DMS53 treated with DMSO at 0.1 percent for 48 hours (cell line): ENCODE measurements at regions not wholly inside any gene's neighbourhood (a gene's known extent, or its start where the extent isn't known, plus 50 kb on each side); places are given as distances from the start of the nearest gene placed in this dataset.
"Not testable (repeated sequence)": the region's sequence is repeated elsewhere in the genome, so short reads cannot be mapped to it uniquely, and the experiment has no call there.

Experiments
- DNase-seq: peaks from one replicate; lab custom pipeline; 2025; ENCODE audit not compliant: unreplicated experiment; lab: John Stamatoyannopoulos, UW

GRCh38 chr4:89506866-89507491 is 199.4 kb upstream of the GPRIN3 start:
- no peak for DNase-seq

- DNase-seq = no peak
Observed at GRCh38 chr4:89502581-89502980, 195.0 kb upstream of the GPRIN3 start.

DNA sequence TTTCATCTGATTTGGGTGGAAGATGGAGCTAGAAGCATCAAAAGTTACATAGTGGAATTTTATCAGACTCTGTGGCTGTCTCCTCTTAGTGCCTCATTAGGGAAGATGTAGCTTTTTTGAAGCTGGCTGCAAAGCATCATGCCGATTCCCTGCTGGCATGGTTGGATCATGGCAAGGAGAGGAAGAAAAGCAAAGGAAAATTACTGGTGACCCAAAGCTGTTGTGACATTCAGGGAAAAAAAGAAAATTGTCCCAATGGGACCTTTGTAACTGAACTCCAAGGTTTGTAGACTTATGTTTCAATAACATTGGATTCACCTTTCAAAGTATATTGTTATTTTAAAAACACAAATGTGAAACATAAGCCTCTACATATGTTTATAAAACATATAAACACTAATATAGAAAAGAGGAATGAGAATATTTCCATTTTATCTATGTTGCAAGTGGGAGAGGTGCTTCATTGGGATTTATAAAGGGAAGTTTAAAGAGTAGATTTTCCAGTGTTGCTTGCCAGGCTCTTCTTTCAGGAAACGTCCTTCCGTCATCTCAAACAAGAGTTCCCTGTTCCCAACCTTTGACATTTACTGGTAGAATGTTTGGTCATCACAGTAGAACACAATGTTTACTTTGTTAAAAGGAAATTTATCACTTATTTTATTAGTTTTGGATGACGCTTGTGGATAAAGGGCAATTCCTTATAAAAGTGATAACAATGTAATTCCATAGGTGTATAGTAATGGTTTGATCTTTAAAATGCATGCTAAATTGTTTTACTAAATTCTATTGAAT is 190.1 kb upstream of the GPRIN3 start:
- no peak for DNase-seq

- DNase-seq = no peak
Observed at GRCh38 chr4:89496851-89497250, 189.3 kb upstream of the GPRIN3 start.

DNA sequence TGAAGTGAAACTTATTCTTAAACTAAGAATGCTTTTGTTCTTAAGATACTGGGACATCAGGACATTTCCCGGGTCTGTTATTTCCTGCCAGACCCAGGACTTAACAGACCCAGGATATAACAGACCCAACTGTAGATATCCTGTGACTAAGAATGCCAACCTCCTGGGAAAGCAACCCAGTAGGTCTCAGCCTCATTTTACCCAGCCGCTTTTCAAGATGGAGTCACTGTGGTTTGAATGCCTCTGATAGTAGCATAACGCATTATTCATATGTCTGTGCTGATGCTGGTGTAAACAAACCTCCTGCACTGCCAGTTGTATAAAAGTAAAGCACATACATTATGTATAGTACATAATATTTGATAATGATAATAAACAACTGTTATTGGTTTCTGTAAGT is 185.8 kb upstream of the GPRIN3 start:
- DNase-seq = no peak

DNA sequence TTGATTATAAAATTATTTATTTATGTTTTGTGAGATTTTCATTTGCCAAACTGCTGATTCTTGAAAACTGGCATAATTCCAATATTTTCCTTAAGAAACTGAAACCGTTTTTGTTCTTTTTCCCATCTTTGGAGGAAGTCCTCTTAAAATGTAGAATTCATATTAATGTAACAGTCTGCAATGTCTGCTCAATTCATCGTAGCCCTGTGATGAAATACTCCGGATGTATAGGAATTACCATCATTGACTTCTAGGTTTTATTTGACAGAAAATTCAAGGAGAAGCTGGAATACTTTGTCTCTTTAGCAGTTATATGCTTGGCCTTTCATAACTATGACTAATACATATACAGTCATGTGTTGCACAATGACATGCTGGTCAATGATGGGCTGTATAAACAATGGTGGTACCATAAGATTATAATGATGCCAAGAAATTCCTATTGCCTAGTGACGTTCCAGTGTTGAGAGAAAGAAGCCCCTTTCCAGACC is 185.0 kb upstream of the GPRIN3 start:
- no peak for DNase-seq

DNA sequence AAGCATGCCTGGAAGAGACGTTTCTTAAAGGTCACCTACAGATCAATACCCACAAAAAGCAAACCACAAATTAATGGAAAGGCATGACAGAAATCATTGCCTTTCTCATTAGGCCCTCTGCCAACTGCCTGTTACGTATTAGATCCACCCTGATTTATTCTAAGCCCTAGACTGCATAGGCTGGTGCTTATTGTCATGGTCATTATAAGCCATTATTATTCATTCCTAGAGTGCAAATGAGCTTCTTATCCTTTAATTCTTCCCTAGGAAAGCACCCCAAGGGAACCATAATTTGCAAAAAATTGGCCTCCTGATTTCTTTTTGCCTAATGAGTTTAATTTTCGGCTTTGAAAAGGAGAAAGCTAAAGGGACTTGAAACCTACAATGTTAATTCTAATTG is 184.2 kb upstream of the GPRIN3 start:
- no peak for DNase-seq

- DNase-seq = not testable (repeated sequence)
Observed at GRCh38 chr4:89489921-89490431, 182.4 kb upstream of the GPRIN3 start.

GRCh38 chr4:89489338-89489771 is 181.8 kb upstream of the GPRIN3 start:
- no peak for DNase-seq

DNA sequence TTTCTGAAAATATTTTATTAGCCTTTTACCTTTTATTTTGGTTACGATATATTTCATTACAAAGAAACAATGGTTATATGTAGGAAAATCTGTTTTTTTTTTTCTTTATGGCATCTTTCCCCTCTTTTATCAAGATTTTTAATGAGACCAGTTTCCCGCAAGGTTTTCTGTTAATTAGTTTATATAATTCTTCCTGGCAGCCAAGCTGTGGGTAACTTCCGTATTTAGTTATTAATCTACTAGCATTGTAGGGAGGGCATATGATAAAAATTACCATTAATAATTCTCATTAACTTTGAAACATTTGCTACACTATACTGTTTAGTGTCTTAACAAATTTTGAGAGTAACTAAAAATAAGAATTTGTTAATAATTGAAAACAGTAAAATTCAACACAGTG is 181.1 kb upstream of the GPRIN3 start:
- no peak for DNase-seq

GRCh38 chr4:89486673-89487072 is 179.1 kb upstream of the GPRIN3 start:
- DNase-seq = no peak

GRCh38 chr4:89486042-89486441 is 178.4 kb upstream of the GPRIN3 start:
- DNase-seq = no peak

DNA sequence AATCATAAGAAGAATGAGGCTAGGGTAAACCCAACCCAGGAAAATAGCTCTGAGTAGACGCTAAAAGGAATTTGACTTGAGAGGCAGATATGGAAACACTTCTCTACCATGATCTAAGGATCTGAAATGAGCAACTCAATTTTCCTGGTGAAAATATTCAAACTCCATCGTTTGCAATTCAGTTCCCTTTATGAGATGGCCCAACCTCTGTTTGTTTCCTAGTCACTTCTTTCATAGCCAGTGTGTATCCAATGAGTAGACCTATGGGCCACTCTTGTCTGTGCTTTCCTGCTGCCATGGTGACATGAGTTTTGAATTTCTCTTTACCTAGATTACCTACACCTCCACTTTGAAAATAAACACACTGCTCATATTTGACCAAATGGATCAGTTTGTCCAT is 176.2 kb upstream of the GPRIN3 start:
- no peak for DNase-seq

DNA sequence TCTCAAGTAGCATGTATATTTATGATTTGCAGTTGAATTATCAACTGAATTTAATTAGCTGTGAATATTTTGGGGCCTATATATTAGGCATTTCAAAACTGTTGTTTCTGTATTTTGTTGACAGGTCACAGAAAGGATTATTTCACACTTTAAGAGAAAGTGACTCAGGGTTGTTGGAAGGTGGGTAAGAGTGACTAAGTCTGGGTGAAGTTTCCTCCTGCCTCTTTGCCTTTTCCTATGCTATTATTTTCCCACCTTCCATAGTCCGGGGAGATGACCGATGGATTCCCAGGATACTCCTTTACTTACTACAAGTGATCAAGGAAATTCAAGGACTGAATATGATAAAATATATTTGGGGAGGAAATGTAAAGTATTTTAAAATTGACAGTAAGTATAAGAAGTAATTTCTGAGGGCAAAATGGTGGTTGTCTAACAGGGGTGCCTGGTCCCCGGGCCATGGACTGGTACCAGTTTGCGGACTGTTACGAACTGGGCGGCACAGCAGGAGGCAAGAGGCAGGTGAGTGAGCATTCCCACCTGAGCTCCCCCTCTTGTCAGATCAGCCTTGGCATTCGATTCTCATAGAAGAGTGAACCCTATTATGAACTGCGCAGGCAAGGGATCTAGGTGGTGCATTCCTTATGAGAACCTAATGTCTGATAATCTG is 175.5 kb upstream of the GPRIN3 start:
- DNase-seq = no peak

GRCh38 chr4:89482251-89482650 is 174.7 kb upstream of the GPRIN3 start:
- DNase-seq = peak; percentile 66

- no peak for DNase-seq
Observed at GRCh38 chr4:89469930-89470375, 162.4 kb upstream of the GPRIN3 start.

DNA sequence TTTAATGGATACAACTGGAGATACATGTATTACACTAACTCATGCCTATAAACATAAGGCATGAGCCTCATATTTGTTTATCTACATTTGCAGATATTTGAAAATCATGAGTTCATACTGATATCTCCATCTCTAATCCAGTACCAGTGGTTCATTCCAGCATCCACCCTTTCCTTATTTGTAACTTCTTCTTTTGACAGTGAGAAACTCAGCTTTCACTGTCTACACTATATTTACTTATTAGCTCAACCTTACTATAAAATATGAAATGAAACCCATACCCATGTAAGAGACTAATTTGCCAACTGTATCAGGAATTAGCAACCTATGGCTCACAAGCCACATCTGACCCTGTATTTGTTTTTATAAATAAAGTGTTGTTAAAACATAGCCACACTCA is 161.9 kb upstream of the GPRIN3 start:
- no peak for DNase-seq

DNA sequence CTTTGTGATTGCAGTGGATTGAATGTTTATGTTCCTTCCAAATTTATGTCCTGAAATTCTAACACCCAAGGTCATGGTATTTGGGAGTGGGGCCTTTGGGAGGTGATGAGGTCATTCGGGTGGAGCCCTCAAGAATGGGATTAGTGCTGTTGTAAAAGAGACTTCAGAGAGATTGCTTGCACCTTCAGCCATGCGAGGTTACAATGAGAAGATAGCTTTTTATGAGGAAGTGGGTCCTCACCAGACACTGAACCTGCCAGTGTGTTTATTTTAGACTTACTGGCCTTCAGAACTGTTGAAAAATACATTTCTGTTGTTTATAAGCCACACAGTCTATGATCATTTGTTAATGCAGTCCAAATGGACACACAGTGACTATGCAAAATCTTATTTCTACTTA is 161.0 kb upstream of the GPRIN3 start:
- peak; percentile 25 for DNase-seq

- no peak for DNase-seq
Observed at GRCh38 chr4:89463341-89463740, 155.7 kb upstream of the GPRIN3 start.

DNA sequence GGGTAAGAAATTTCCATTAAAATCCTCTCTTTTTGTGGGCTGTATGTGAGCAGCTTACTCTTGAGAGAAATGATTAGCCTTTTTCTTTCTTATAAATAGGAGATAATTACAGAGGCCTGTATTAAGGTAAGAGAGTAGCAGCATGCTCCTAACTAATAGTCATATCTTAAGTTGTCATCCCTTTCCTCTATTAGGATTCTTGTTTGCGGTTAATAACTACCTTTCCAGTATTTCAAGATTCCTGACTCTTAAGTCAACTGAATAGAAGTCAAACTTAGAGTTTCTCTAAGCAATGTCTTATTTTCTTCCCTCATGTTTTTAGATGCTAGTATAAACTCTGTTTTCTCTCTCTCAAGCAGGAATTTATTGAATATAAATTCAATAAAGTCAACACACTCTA is 139.9 kb upstream of the GPRIN3 start:
- DNase-seq = no peak

DNA sequence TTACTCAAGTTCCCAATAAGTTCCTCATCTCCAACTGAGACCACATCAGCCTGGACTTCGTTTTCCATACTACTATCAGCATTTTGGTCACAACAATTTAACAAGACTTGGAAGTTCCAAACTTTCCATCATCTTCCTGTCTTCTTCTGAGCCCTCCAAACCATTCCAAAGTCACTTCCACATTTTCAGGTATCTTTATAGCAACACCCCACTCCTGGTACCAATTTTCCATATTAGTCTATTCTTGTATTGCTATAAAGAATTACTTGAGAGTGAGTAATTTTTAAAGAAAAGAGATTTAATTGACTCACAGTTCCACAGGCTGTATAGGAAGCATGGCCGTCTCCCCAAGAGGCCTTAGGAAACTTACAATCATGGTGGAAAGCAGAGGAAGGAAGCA is 138.6 kb upstream of the GPRIN3 start:
- no peak for DNase-seq

- no peak for DNase-seq
Observed at GRCh38 chr4:89439533-89439932, 131.9 kb upstream of the GPRIN3 start.
